ENCODE measurements at regions not wholly inside any gene's neighbourhood (a gene's known extent, or its start where the extent isn't known, plus 50 kb on each side); places are given as distances from the start of the nearest gene placed in this dataset.
"Not testable (repeated sequence)": the region's sequence is repeated elsewhere in the genome, so short reads cannot be mapped to it uniquely, and the experiment has no call there.

- intact Hi-C loops (cut with DNase I) = no loop called here
- DNase-seq = no peak
These were observed 1900.7 kb upstream of the RAG2 start for GRCh38 chr11:38498721-38499120.

- intact Hi-C loops (cut with DNase I) = no loop called here
- no peak for DNase-seq
These were observed 1894.0 kb upstream of the RAG2 start for GRCh38 chr11:38491986-38492385.

GRCh38 chr11:38481391-38481790, 1883.4 kb upstream of the RAG2 start:
- intact Hi-C loops (cut with DNase I) = no loop called here
- DNase-seq = peak in 2 of 10 donors; percentile 73 to 77

GRCh38 chr11:38476808-38477575, 1879.0 kb upstream of the RAG2 start:
- DNase-seq = no peak
- intact Hi-C loops (cut with DNase I) = no loop called here

GRCh38 chr11:38461751-38462150, 1863.7 kb upstream of the RAG2 start:
- intact Hi-C loops (cut with DNase I) = no loop called here
- no peak for DNase-seq

GRCh38 chr11:38460896-38461295, 1862.9 kb upstream of the RAG2 start:
- intact Hi-C loops (cut with DNase I) = no loop called here
- peak in 1 of 10 donors; percentile 3 for DNase-seq

- intact Hi-C loops (cut with DNase I) = no loop called here
- no peak for DNase-seq
These were observed 1862.4 kb upstream of the RAG2 start for GRCh38 chr11:38460429-38460828.

- intact Hi-C loops (cut with DNase I) = no loop called here
- no peak for DNase-seq
These were observed 1858.3 kb upstream of the RAG2 start for GRCh38 chr11:38456371-38456770.

GRCh38 chr11:38448284-38448683, 1850.2 kb upstream of the RAG2 start:
- peak in 2 of 10 donors; percentile 29 to 51 for DNase-seq
- intact Hi-C loops (cut with DNase I) = no loop called here

GRCh38 chr11:38446336-38446735, 1848.3 kb upstream of the RAG2 start:
- no peak for DNase-seq
- intact Hi-C loops (cut with DNase I) = no loop called here

- DNase-seq = no peak
- intact Hi-C loops (cut with DNase I) = no loop called here
These were observed 1840.1 kb upstream of the RAG2 start for GRCh38 chr11:38438091-38438490.

- DNase-seq = no peak
- intact Hi-C loops (cut with DNase I) = no loop called here
These were observed 1827.5 kb upstream of the RAG2 start for GRCh38 chr11:38425578-38425977.

- DNase-seq = no peak
- intact Hi-C loops (cut with DNase I) = no loop called here
These were observed 1825.0 kb upstream of the RAG2 start for GRCh38 chr11:38423042-38423441.

GRCh38 chr11:38416141-38416540, 1818.1 kb upstream of the RAG2 start:
- DNase-seq = no peak
- intact Hi-C loops (cut with DNase I) = no loop called here

- intact Hi-C loops (cut with DNase I) = no loop called here
These were observed 1813.1 kb upstream of the RAG2 start for GRCh38 chr11:38411149-38411548.

GRCh38 chr11:38402063-38402462, 1804.0 kb upstream of the RAG2 start:
- DNase-seq = no peak
- intact Hi-C loops (cut with DNase I) = no loop called here

More at GRCh38 chr11:38411149-38411548, 1813.1 kb upstream of the RAG2 start:
- no peak for DNase-seq

- DNase-seq = no peak
- intact Hi-C loops (cut with DNase I) = no loop called here
These were observed 1794.1 kb upstream of the RAG2 start for GRCh38 chr11:38392176-38392575.

- no peak for DNase-seq
- intact Hi-C loops (cut with DNase I) = no loop called here
These were observed 1786.5 kb upstream of the RAG2 start for GRCh38 chr11:38384568-38384967.

- intact Hi-C loops (cut with DNase I) = no loop called here
- no peak for DNase-seq
These were observed 1767.2 kb upstream of the RAG2 start for GRCh38 chr11:38365274-38365673.

- intact Hi-C loops (cut with DNase I) = no loop called here
- no peak for DNase-seq
These were observed 1758.2 kb upstream of the RAG2 start for GRCh38 chr11:38356255-38356654.

- no peak for DNase-seq
These were observed 1747.2 kb upstream of the RAG2 start for GRCh38 chr11:38345286-38345685.

GRCh38 chr11:38341612-38342011, 1743.6 kb upstream of the RAG2 start:
- intact Hi-C loops (cut with DNase I); DNase-seq: not testable (repeated sequence)

More at GRCh38 chr11:38345286-38345685, 1747.2 kb upstream of the RAG2 start:
- intact Hi-C loops (cut with DNase I) = no loop called here

All from posterior cingulate gyrus (tissue), 11 donors.